A673 (cell line): ENCODE measurements at regions not wholly inside any gene's neighbourhood (a gene's known extent, or its start where the extent isn't known, plus 50 kb on each side); places are given as distances from the start of the nearest gene placed in this dataset.

ENCODE experiments used
- BruUV-seq: library from RNA; stranded (reverse); fragments of 400-500 nt; replicated peaks from 2 replicates; lab custom pipeline; 2021; lab: Mats Ljungman, UMichigan
- CTCF ChIA-PET: fragments of 300-600 bp; sonication (Branson Sonifier 250); formaldehyde crosslinking; loops from one replicate; lab custom pipeline; 2022; ENCODE audit warnings: antibody characterized with exemption; lab: Charles Lee
- POLR2A ChIA-PET: fragments of 300-600 bp; sonication (Branson Sonifier 250); formaldehyde crosslinking; loops from one replicate; lab custom pipeline; 2022; ENCODE audit warnings: antibody characterized with exemption; ENCODE audit not compliant: low non-redundant PET; lab: Charles Lee
- DNase-seq: peaks from one replicate; pipeline ENCODE4 v3.0.0-alpha.2; 2015; ENCODE audit warnings: low spot score
- H3K27ac ChIP-seq: fragments of 200-600 bp; sonication (generic); 2 replicates; pipeline ENCODE4 v1.5.1; 2016; ENCODE audit warnings: mixed run types, low read depth, mild to moderate bottlenecking, mixed read lengths, antibody characterized with exemption, low read length; ENCODE audit not compliant: poor library complexity, severe bottlenecking
- H3K27me3 ChIP-seq: fragments of 200-600 bp; sonication (generic); replicated peaks from 2 replicates; pipeline ENCODE4 v1.6.1; 2017; ENCODE audit warnings: mixed run types, low read depth, mild to moderate bottlenecking, mixed read lengths, antibody characterized with exemption, low read length; ENCODE audit not compliant: insufficient read depth, poor library complexity
- H3K36me3 ChIP-seq: fragments of 200-600 bp; sonication (generic); 2 replicates; pipeline ENCODE4 v1.6.1; 2016; ENCODE audit warnings: mixed run types, mild to moderate bottlenecking, mixed read lengths, antibody characterized with exemption, low read length; ENCODE audit not compliant: insufficient read depth, poor library complexity, severe bottlenecking
- H3K4me1 ChIP-seq: fragments of 200-600 bp; sonication (generic); 2 replicates; pipeline ENCODE4 v1.6.1; 2017; ENCODE audit warnings: mixed run types, mild to moderate bottlenecking, mixed read lengths, antibody characterized with exemption, low read length; ENCODE audit not compliant: insufficient read depth, poor library complexity, severe bottlenecking
- H3K4me3 ChIP-seq: fragments of 200-600 bp; sonication (generic); 2 replicates; pipeline ENCODE4 v1.5.1; 2016; ENCODE audit warnings: low read depth, mixed run types, mild to moderate bottlenecking, mixed read lengths, low read length; ENCODE audit not compliant: poor library complexity, severe bottlenecking
- H3K9me3 ChIP-seq: fragments of 200-600 bp; sonication (generic); 2 replicates; pipeline ENCODE4 v1.6.1; 2016; ENCODE audit warnings: mixed run types, low read depth, mild to moderate bottlenecking, mixed read lengths, antibody characterized with exemption, low read length; ENCODE audit not compliant: poor library complexity, severe bottlenecking
- CTCF ChIP-seq: fragments of 300-800, 200-600 bp; sonication (generic); conservative IDR thresholded peaks from 2 replicates; pipeline ENCODE4 v1.5.1; 2017; ENCODE audit warnings: low read depth, mild to moderate bottlenecking, antibody characterized with exemption, low read length, moderate library complexity, mixed read lengths
- EZH2 ChIP-seq: fragments of 200-600 bp; sonication (generic); IDR thresholded peaks from 2 replicates; pipeline ENCODE4 v1.6.1; 2017; ENCODE audit warnings: borderline replicate concordance, low read depth, mild to moderate bottlenecking, mixed read lengths, antibody characterized with exemption, low read length; ENCODE audit not compliant: poor library complexity, severe bottlenecking
- intact Hi-C: fragments of 100-400 bp; cut with micrococcal nuclease; formaldehyde crosslinking; loops from one replicate; pipeline ENCODE4 v1.10.0; 2022; ENCODE audit not compliant: unreplicated experiment

- H3K36me3 ChIP-seq: no peaks in the 10 kb centered on the region
- ChIA-PET CTCF (no interaction called here), POLR2A (no interaction called here)
- no peak for TF ChIP-seq CTCF
- no peak for TF ChIP-seq EZH2
- H3K4me1 ChIP-seq: no peaks in the 10 kb centered on the region
- no peak for DNase-seq
- no peak overlapping the region for H3K27ac ChIP-seq
- H3K27me3 ChIP-seq: no peaks in the 10 kb centered on the region
- H3K9me3 ChIP-seq: no peaks in the 10 kb centered on the region
- no TSS peak for BruUV-seq
- intact Hi-C loops: no loop called here
- no peak overlapping the region for H3K4me3 ChIP-seq
Measured at GRCh38 chr1:185636848-185637247, 97.3 kb upstream of the HMCN1 start.

- H3K36me3 ChIP-seq: no peaks in the 10 kb centered on the region
- ChIA-PET POLR2A (no interaction called here), CTCF (no interaction called here)
- no TSS peak for BruUV-seq
- no peak overlapping the region for H3K27ac ChIP-seq
- H3K4me1 ChIP-seq: no peaks in the 10 kb centered on the region
- no peak for TF ChIP-seq EZH2
- TF ChIP-seq CTCF: no peak
- no peaks in the 10 kb centered on the region for H3K9me3 ChIP-seq
- H3K4me3 ChIP-seq: no peak overlapping the region
- intact Hi-C loops: no loop called here
- DNase-seq: no peak
- H3K27me3 ChIP-seq: no peaks in the 10 kb centered on the region
Measured at GRCh38 chr1:185634704-185635103, 99.5 kb upstream of the HMCN1 start.

- no peaks in the 10 kb centered on the region for H3K36me3 ChIP-seq
- ChIA-PET POLR2A (no interaction called here), CTCF (no interaction called here)
- no peaks in the 10 kb centered on the region for H3K4me1 ChIP-seq
- no TSS peak for BruUV-seq
- no peak overlapping the region for H3K4me3 ChIP-seq
- TF ChIP-seq CTCF (no peak), EZH2 (no peak)
- intact Hi-C loops: no loop called here
- no peak overlapping the region for H3K27ac ChIP-seq
- no peaks in the 10 kb centered on the region for H3K9me3 ChIP-seq
- no peak for DNase-seq
- no peaks in the 10 kb centered on the region for H3K27me3 ChIP-seq
Measured at GRCh38 chr1:185632659-185633423, 101.3 kb upstream of the HMCN1 start.
